ENCODE measurements at regions not wholly inside any gene's neighbourhood (a gene's known extent, or its start where the extent isn't known, plus 50 kb on each side); places are given as distances from the start of the nearest gene placed in this dataset.

DNA sequence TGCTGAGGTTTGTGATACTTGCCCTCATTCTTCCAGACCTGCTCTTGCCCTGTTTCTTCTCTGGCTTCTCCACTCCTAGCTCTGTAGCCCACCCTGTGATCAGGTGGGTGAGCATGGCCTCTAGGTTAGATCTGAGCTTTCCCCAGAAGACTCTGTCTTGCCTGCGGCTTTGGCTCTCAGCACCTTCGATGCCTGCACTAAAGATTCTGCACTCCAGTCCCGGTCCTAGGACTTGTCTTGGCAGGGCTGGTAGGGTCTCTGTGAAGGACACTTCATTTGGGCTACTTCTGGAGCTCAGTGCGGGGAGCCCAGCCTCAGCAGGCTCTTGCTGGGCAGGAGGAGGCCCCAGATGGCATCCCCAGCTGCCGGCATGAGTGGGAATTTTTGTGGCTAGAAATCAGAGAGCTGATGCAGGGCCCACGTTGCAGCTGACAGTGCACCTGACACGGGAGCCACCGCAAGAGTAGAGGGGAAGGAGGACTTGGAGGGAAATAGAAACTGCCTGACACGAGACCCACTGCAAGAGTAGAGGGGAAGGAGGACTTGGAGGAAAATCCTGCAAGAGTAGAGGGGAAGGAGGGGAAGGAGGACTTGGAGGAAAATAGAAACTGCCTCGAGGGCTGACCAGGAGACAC, 226.9 kb upstream of the B3GAT1 start:
- DNase-seq: no peak

- no peak for DNase-seq
These were observed 225.3 kb upstream of the B3GAT1 start for GRCh38 chr11:134637091-134638015.

- DNase-seq: no peak
These were observed 224.0 kb upstream of the B3GAT1 start for GRCh38 chr11:134636071-134636470.

DNA sequence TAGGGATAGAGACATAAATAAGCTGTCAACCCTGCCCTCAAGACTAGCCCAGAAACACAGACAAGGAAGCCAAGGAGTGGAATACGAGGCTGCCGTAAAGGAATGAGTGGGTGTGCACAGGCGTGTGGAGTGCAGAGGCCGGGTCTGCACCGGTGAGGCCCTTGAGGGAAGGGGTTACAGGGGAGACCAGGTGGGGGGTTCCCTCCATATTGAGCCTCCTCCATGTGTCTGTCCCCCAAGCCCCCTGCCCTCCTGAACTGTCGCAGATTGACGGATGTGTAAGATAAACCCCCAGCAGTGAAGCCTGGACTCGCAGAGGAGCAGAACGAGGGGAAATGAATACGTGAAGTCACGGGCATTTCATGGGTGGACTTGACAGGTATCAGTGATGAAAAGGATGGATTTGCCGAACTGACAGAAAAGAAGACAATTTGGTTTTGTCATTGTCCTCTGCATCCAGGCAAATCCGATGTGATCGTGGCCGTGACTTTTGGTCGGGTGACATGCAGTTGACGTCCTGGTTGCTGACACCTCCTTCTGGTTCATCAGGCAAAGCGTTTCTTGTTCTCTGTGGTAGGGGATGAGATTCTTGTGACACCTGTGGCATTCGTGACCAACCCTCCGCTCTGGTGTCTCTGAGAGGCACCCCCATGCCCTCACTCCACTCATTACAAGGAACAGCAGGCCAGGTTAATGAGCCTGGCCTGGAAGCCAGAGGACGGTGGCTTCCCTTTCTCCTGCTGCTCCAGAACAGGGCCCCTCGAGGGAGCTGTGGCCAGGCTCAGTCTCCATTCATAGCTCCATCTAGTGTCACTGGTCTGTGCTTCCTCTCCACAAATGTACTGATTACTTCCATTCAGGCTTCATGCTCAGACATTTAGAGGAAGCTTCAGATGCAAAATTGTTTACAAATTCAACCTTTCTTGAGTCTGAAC, 223.1 kb upstream of the B3GAT1 start:
- DNase-seq: no peak

DNA sequence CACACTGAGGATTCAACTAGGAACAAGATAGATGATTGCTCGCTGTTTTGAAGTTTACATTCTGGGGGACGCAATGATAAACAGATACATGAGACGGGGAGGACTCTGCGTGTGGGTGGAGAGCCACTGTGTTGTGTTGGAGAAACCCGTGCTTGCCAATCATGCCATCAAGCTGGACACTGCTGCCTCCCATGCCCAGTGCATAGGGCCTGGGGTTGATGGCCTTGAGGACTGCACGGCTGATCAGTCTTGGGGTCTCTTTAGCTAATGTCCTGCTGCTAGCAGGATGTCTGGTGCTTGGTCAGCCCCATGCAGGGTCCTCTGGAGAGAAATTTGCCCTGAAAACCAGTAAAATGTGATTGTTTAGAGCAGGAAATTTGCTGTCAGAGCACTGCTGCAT, 221.2 kb upstream of the B3GAT1 start:
- DNase-seq: no peak

DNA sequence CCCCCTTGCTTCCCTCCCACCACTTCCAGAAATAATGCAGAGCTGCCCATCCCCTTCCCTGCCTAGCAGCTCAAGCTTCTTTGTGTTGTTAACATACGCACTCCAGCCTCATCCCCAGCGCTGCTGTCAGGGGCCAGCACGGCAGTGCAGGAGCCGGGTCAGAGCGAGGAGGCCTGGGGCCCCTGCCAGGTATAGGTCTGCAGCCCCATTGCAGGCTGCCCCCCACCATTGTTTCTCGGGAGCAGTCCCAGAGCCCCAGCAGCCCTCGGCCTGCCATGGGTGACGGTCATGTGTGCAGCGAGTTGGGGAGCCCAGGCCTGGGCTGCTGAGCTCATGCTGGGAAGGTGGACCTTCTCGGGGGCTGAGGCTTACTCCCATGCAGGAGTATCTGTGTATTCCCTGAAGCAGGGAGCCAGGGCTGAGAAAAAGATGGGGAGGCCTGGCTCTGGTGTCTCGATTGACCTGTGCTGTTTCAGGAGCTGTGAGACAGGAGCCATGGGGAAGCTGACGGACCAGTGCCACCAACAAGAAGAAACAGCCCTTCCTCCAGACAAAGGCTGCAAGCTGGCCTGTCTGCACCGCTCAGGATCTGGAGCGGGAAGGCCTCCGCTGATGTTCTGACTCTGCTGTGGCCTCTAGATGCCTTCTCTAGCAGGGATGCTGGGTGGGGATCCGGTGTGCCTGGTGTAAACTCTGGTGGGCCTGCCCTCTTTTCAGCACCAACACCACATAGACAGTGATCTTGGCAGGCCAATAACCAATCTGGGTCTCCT, 220.5 kb upstream of the B3GAT1 start:
- no peak for DNase-seq

DNA sequence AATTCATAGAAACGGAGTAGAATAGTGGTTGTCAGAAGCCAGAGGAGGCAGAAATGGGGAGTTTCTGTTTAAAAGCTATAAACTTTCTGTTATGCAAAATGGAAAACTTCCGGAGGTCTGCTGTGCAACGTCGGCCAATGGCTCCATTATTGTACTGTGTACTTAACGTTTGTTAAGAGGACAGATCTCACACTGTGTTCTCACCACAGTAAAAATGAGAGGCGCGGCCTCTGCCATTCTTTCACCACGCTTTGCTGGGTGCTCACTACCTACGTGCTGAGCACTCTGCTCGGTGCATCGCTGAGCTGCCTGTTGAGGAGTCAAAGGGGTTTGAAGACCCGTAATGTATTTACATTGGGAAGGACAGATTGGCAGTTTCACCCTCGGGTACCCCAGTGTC, 218.8 kb upstream of the B3GAT1 start:
- DNase-seq: peak; percentile 78

GRCh38 chr11:134628426-134628825, 216.4 kb upstream of the B3GAT1 start:
- no peak for DNase-seq

- no peak for DNase-seq
These were observed 214.0 kb upstream of the B3GAT1 start for GRCh38 chr11:134626032-134626431.

- no peak for DNase-seq
These were observed 213.6 kb upstream of the B3GAT1 start for GRCh38 chr11:134625631-134626030.

DNA sequence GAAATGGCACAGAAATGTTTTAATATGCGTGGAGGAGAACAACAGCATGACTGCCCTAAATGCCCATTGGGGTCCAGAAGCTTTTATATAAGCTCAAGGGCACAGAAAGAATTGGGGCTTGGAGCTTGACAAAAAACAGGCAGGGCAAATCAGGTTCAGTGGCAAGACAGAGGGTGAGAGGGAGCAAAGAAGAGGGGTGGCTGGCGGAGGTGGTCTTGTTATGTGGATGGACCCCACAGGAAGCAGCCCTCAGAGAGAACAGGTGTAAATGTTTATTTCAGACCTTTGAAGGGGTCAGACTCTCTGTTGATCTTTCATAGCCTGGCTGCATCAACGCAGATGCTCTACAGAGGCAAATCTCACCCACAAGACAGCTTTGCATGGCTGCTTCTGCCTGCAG, 213.1 kb upstream of the B3GAT1 start:
- no peak for DNase-seq

DNA sequence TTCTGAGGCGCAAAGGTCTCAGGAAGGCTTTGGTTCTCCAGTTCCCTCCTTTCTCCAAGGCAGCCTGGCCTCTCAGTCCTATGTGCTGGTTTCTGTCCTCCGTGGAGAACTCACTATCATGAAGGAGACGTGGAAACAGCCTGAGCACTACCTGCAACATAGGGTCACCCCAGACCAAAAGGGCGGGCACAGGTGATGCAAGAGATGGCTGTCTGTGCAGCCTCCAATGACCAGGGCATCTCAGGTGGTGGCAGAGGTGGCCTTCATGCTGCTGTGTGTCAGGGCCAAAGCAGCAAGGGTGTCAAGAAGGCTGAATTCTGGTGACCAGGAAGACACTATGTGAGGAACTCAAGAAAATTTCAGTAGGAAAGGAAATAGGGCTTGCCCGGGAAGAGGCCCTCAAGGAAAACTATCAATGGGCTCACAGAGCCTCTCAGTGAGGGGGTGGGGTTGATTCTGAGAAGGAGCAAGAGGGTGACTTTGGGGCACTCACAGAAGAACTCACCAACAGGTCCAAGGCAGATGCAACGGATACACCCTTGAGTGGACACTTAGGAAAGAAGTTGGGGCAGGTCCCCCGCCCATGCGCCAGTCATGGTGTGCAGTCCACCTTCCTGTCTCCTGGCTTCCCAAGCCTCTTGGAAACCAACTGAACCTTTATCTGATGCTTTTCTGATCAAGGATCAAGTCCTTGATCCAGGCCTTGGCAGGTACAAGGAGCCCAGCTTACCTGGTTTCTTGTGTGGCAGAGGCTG, 212.3 kb upstream of the B3GAT1 start:
- no peak for DNase-seq

DNA sequence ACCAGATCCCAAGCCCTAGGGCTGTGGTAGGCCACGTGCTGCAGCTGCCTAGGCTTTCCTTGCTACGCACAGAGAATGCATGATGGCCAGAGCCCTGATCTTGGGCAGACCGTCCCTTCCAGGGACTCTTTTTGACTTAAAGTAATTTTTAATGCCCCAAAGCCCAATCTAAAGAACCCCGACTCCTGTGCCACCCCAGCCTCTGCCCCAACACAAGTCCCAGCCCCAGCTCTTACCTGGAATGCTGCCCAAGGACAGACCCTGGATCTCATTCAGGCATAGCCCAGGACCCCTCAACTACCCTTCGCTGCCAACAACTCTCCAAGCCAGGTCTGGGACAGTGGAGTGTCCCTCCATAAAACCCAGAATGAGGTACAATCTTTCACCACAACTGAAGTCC, 211.7 kb upstream of the B3GAT1 start:
- DNase-seq: no peak

GRCh38 chr11:134622458-134622857, 210.4 kb upstream of the B3GAT1 start:
- DNase-seq: no peak

DNA sequence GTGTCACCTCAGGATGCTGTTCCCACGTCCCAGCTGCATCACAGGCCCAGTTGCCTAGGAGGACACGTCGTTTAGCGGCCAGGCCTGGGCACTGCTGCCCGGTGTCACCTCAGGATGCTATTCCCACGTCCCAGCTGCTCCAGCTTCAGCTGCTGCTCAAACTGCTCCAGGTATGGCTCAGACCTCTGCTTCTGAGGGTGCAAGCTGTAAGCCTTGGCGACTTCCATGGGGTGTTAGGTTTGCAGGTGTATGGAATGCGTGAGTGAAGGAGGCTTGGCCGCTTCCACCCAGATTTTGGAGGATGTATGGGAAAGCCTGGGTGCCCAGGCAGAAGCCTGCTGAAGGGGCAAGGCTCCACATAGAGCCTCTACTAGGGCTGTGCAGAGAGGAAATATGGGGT, 205.3 kb upstream of the B3GAT1 start:
- DNase-seq: no peak

GRCh38 chr11:134616038-134616437, 204.0 kb upstream of the B3GAT1 start:
- DNase-seq: no peak

DNA sequence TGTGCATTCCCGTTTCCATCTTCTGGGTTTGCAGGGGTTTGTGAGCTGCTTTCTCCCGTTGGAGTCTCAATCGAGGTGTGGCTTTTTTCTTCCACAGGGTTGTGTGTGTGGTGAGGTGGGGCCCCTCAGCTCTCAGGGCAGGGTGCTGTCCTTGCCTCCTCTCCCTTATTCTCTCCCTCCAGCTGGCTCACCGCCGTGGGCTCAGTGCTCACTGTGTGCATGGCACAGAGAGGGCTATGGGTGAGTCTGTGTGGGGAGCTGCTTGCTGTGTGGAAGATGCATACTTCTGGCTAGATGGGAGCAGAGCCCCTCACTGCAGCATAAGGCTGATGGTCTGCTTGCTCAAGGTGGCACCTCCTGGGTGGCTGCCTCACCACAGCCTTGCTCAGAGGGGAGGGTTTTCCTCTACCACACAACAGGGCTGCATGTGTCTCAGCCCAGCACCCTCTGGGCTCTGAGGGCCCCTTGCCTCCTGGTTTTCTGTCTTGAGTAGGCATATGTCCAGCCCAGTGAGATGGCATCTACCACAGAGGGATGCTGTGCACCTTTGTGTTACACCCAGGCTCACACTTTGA, 203.1 kb upstream of the B3GAT1 start:
- DNase-seq: no peak

DNA sequence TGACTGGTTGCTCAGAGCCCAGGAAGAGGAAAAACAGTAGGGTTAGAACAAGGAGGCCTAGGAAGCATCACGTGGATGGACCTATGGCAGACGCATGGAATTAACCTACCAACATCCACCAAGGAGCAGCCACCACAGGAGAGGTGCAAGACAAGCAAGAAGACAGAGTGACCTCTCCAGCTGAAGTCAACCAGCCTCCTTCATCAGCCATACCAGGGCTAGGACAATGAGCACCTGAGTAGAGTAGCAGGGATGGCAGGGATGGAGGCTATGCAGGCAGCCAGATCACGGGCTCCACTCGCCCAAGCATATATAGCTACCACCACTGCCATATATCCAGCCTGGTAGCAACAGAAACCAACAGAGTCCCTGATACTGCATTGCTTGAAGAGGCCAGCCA, 202.1 kb upstream of the B3GAT1 start:
- no peak for DNase-seq

DNA sequence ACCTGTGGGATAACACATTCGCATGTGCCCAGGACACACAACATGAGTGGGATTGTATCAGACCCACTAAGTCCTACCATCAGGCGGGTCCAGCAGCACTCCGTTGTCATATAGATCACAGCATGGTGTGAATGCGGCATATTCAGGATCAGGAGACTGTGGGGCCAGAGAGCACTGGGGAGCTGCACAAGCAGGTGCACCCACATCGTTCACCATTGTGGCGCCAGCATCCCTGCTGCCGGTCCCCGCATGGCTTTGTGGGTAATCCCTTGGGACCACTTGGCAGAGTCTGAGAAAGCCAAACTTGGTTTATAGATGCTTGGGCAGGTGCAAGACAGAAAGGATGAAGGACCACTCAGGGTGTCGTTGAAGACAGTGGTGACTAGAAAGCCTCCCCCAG, 201.6 kb upstream of the B3GAT1 start:
- no peak for DNase-seq

- DNase-seq: no peak
These were observed 200.3 kb upstream of the B3GAT1 start for GRCh38 chr11:134612140-134613030.

All from NCI-H345 (cell line).